ENCODE measurements at regions not wholly inside any gene's neighbourhood (a gene's known extent, or its start where the extent isn't known, plus 50 kb on each side); places are given as distances from the start of the nearest gene placed in this dataset.

- TF ChIP-seq ZBTB33 (IDR thresholded peaks at IDR 0.05; ENCODE audit: extremely low read depth, insufficient replicate concordance, low read length) (no peak), ATF3 (IDR thresholded peaks at IDR 0.05) (no peak), EZH2phosphoT487 (IDR thresholded peaks at IDR 0.05; ENCODE audit: borderline replicate concordance) (no peak), ZNF274 (IDR thresholded peaks at IDR 0.05; ENCODE audit: low read depth, low read length) (no peak), EGR1 (IDR thresholded peaks at IDR 0.05; ENCODE audit: low read depth) (no peak), SIN3A (IDR thresholded peaks at IDR 0.05; ENCODE audit: low read depth) (no peak), JUND (IDR thresholded peaks at IDR 0.05) (no peak), REST (IDR thresholded peaks at IDR 0.05; ENCODE audit: low read depth) (no peak), SP1 (IDR thresholded peaks at IDR 0.05; ENCODE audit: low read depth) (no peak), POLR2A (IDR thresholded peaks at IDR 0.05; ENCODE audit: borderline replicate concordance, extremely low read depth, insufficient read depth, insufficient read length) (no peak), EZH2 (IDR thresholded peaks at IDR 0.05) (no peak), TCF7L2 (IDR thresholded peaks at IDR 0.05; ENCODE audit: borderline replicate concordance, extremely low read depth, insufficient read depth, insufficient read length) (no peak), SRF (IDR thresholded peaks at IDR 0.05; ENCODE audit: low read depth) (no peak)
- ATAC-seq, result no peak
- H2AFZ ChIP-seq (ENCODE audit: low read depth, low read length, poor library complexity, severe bottlenecking), result no peak overlapping the region
- no peaks in the 10 kb centered on the region for H3K9me2 ChIP-seq (ENCODE audit: insufficient read depth)
- no peak overlapping the region for H3K4me3 ChIP-seq (replicated peaks in 1 of 2; ENCODE audit: low read depth in 1 of 2, low read length in 2 of 2)
- H3K4me2 ChIP-seq (ENCODE audit: low read length), result no peak overlapping the region
- no peak for DNase-seq (ENCODE audit: low read depth, low spot score)
- H3K9me3 ChIP-seq (ENCODE audit: control insufficient read depth in 1 of 2, insufficient read depth in 1 of 2, low read depth in 1 of 2, low read length in 2 of 2), result no peaks in the 10 kb centered on the region
- H3K36me3 ChIP-seq (ENCODE audit: control insufficient read depth in 1 of 2, insufficient read depth in 2 of 2, low read length in 2 of 2), result no peaks in the 10 kb centered on the region
- no peak overlapping the region for H3K9ac ChIP-seq (ENCODE audit: low read length)
- RAD21 ChIA-PET (ENCODE audit: low non-redundant PET in 1 of 2, low total read pairs in 2 of 2, uncharacterized antibody in 2 of 2, unreplicated experiment in 2 of 2), result no interaction called here
- CTCF ChIA-PET, result no interaction called here
- intact Hi-C loops (cut with micrococcal nuclease), result no loop called here
- H3K27ac ChIP-seq (ENCODE audit: low read depth, low read length), result no peak overlapping the region
- peaks cover 0 to 7% of the 10 kb centered on the region in 2 experiments; a peak in 1 of 4 replicates for H3K4me1 ChIP-seq (ENCODE audit: control insufficient read depth in 1 of 2, insufficient read depth in 2 of 2, low read length in 2 of 2)
- BruUV-seq (replicated peaks), result no TSS peak
- POLR2A ChIA-PET, result no interaction called here
- H3K27me3 ChIP-seq (ENCODE audit: insufficient read depth, low read length), result 0 out of 2 replicates have a peak, but pooled peaks cover 25% of the 10 kb centered on the region
- no peaks in the 10 kb centered on the region for H4K20me1 ChIP-seq (ENCODE audit: insufficient read depth)
- no peaks in the 10 kb centered on the region for H3K79me2 ChIP-seq (ENCODE audit: insufficient read depth, low read length)
Measured at GRCh38 chr10:44014644-44015250, 366.1 kb upstream of the ZNF32 start.

Data from HCT116 (cell line).